GM19193 (cell line): ENCODE measurements at regions not wholly inside any gene's neighbourhood (a gene's known extent, or its start where the extent isn't known, plus 50 kb on each side); places are given as distances from the start of the nearest gene placed in this dataset.

ENCODE experiments used
- POLR2A ChIP-seq: IDR thresholded peaks from 4 replicates; pipeline ENCODE4 v1.6.1; 2011; ENCODE audit not compliant: insufficient read depth, insufficient read length; ENCODE audit errors: extremely low read depth

DNA sequence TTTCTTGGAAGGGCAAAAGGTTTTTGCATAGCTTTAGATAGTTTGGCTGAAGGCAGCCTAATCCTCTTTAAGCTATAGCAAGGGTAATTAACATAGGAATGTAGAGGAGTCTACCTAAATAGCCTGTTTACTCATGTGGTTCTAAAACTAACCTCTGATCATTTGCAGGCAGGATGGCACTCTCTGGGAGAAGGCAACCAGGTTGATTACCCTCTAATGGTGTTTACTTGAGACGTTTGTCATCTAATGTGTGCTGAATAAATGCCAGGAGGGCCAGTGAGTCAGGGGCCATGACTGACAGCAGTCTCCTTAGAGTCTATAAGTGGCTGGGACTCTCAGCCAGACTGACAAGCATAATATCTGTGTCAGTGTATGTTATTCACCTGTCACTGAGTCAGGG, 286.4 kb downstream of the PCNX1 start:
- TF ChIP-seq POLR2A: no peak

DNA sequence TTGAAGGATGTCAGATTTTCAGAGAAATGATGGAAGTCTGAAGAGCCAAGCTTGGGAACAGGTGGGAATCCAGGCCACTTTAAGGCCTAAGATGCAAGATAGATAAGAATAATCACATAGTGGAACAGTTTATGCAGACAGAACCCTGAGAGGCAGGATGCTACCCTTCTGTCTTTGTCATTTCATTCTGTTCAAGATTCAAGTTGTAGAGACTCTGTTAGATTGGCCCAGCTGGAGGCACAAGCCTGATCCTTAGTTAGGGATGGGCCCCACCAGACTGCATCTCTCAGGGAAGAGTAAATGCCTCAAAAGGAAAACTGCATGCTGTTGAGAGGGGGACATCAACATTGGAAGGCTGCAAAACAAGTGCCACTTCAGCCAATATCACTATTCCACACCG, 287.0 kb downstream of the PCNX1 start:
- TF ChIP-seq POLR2A: no peak

GRCh38 chr14:71196921-71197320, 289.7 kb downstream of the PCNX1 start:
- TF ChIP-seq POLR2A: no peak

DNA sequence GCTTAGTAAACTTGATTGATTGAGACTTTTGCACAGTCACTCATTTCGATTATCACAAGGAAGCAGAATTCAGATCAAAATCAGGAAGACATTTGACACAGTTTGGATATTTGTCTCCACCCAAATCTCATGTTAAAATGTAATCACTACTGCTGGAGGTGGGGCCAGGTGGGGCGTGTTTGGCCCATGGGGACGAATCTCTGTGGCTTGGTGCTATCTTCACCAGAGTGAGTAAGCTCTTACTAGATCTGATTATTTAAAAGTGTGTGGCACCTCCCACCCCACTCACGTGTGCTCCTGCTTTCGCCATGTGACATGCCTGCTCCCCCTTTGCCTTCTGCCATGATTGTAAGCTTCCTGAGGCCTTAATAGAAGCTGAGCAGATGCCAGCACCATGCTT, 291.4 kb downstream of the PCNX1 start:
- no peak for TF ChIP-seq POLR2A

GRCh38 chr14:71201840-71202239, 294.6 kb downstream of the PCNX1 start:
- TF ChIP-seq POLR2A: no peak

GRCh38 chr14:71202881-71203280, 295.6 kb downstream of the PCNX1 start:
- no peak for TF ChIP-seq POLR2A

- TF ChIP-seq POLR2A: no peak
Observed at GRCh38 chr14:71203306-71203705, 296.0 kb downstream of the PCNX1 start.

DNA sequence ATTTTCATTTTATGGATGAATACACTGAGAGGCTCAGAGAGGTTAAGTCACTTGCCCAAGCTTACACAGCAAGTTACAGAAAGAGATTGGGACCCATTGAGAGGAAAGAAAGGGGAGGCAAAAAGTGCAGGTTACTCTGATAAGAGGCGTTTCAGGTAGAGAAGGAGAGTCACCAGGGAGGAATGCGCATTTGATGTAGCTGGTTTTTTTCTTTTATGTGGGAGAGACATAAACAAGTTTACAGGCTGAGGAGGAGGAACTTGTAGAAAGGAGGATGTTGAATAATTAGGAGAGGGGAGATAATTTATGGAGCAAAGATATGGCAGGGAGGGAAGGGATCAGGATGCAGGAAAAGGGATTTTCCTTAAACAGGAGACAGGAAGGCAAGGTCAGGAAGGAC, 297.0 kb downstream of the PCNX1 start:
- TF ChIP-seq POLR2A: no peak

GRCh38 chr14:71204768-71205167, 297.5 kb downstream of the PCNX1 start:
- no peak for TF ChIP-seq POLR2A

- no peak for TF ChIP-seq POLR2A
Observed at GRCh38 chr14:71206123-71206522, 298.9 kb downstream of the PCNX1 start.

DNA sequence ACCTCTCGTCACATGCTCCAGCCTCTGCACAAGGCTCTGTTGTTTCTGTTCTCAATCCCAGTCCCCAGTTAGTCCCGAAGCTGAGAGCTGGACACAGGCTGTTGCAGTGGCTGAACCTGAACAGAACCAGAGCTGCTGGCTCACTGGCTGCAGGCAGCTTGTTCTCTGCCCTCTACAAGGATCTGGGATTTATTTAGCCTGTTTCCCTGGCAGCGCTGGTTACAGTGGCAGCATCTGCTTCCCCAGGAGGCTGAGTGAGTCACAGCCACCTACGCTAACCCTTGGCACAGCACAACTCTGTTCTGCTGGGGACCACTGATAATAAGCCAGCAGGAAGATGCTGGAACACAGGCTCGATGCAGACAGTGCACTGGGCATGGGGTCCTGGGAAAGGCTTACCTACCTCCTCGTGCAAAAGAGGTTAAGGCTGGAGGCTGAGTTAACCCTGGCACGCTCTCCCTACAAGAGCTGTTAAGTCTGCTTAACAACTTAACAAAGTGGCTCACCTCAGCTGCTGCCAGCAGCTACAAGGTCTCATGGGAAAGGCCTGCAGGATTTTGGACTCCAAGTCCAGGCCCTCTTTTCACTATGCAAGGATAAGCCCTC, 299.6 kb downstream of the PCNX1 start:
- TF ChIP-seq POLR2A: no peak

GRCh38 chr14:71208702-71209357, 301.6 kb downstream of the PCNX1 start:
- TF ChIP-seq POLR2A: no peak

DNA sequence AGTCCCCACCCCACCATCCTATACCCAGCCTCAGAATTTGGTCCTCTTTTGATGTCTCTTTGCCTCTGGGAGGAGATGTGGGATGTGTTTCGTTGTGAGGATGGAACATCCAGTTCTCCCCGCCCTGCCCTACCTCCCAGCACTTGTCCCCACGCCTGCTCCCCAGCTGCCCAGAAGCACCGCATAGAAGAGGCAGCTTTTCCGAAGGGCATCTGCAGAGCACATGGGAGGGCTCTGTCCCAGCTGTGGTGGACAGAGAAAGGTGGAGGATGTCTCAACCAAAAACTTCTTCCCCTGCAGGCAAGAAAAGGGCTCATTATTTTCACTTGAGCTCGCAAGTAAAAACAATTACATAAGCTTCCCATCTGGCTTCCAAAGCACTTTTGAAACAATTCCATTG, 302.6 kb downstream of the PCNX1 start:
- TF ChIP-seq POLR2A: no peak

DNA sequence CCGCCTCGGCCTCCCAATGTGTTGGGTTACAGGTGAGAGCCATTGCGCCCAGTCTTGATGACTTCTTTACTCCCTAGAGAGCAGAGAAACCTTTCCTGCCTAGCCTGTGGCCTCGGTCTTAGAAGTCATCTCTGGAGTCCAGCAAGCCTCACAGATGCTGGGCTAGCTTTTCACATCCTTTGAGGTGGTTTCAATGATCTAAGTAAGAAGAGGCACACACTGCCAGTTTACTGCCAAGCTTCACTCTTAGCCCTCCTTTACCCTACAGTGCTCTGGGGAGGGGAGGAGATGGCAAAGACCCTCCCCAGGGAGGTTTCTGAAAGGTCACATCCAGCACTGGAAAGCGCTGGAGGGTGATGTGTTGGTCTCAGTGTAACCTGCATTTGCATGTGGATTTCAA, 304.8 kb downstream of the PCNX1 start:
- TF ChIP-seq POLR2A: no peak

DNA sequence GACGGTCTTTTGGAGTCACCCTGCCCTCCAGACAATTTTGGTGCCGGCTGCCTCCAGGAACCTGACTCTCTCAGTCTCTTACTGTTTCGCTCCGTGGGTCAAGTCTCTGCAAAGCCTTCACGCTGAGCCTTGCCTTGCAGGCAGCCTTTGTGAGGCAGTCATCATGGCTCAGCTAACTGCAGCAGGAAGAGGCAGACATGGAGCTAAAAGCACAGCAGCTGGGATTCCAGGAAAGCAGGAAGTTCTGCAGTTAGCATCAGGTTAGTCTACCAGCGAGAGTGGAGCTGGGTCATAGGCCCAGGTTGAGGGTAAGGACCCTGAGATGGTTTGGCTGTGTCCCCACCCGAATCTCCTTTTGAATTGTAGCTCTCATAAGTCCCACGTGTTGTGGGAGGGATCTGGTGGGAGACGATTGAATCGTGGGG, 305.4 kb downstream of the PCNX1 start:
- TF ChIP-seq POLR2A: no peak

DNA sequence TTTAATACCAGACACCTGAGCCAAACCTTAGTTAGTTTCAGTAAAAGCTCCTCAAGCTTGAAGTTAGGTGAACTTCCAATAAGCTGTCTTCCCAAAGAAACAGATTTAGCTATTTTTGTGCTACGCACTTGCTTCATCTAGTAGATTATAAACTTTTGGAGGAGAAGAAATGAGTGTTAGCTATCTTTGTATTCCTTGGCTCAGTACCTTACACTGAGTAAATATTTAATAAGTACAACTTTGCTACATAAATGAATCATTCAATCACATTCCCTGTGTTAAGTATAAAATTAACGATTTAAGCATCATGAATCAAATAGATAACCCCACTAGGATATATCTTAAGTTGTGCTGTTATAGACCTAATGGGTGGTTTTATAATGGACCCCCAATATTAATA, 307.0 kb downstream of the PCNX1 start:
- TF ChIP-seq POLR2A: no peak

GRCh38 chr14:71220462-71220861, 313.2 kb downstream of the PCNX1 start:
- TF ChIP-seq POLR2A: no peak

DNA sequence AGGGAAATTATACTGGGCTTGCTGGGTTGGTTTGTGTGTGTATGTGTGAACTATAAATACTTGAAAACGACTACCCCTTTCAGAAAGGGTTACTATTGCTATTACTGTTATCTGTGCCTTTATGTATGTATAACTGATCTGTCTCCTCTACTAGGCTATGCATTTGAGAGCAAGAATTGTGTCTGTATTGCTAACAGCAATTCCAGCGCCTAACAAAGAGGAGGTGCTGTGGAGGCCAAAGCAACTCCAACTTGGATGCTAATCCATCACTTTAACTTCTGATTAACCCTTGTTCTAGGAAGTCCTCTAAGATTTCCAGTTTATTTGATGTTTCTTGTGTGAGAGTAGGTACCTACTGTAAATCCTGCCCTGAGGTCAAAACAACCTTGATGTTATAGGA, 313.9 kb downstream of the PCNX1 start:
- TF ChIP-seq POLR2A: no peak

DNA sequence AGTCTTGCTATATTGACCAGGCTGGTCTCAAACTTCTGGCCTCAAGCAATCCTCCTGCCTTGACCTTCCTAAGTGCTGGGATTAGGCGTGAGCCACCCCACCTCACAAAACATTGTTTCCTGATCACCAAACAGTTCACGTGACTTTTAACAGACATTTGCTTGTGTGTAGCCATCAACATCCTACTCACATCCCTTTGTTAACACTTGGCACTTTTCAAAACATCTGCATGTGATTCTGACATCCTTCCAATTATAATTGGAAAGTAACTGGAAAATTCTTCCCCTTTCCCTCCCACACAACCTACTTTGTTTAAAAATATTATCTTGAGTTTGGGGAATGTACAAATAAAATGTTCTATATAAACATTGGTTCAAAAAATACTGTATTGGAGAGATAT, 317.9 kb downstream of the PCNX1 start:
- no peak for TF ChIP-seq POLR2A
